ENCODE measurements at regions not wholly inside any gene's neighbourhood (a gene's known extent, or its start where the extent isn't known, plus 50 kb on each side); places are given as distances from the start of the nearest gene placed in this dataset.
"Not testable (repeated sequence)": the region's sequence is repeated elsewhere in the genome, so short reads cannot be mapped to it uniquely, and the experiment has no call there.

DNA sequence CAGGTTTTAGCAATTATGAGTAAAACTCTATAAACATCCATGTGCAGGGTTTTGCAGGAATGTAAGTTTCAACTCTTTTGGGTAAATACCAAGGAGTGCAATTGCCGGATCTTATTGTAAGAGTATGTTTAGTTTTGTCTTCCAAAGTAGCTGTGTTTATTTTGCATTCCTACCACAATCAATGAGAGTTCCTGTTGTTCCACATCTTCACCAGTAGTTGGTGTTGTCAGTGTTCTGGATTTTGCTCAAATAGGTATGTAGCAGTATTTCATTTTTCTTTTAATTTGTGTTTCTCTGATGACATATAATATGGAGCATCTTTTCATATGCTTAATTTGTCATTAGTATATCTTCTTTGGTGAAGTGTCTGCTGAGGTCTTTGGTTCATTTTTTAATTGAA, 185.1 kb upstream of the GALNT15 start:
- no peak for DNase-seq (ENCODE audit: low read depth)

GRCh38 chr3:15993660-15994059, 180.8 kb upstream of the GALNT15 start:
- not testable (repeated sequence) for DNase-seq (ENCODE audit: low read depth)

GRCh38 chr3:15996496-15996895, 178.0 kb upstream of the GALNT15 start:
- not testable (repeated sequence) for DNase-seq (ENCODE audit: low read depth)

DNA sequence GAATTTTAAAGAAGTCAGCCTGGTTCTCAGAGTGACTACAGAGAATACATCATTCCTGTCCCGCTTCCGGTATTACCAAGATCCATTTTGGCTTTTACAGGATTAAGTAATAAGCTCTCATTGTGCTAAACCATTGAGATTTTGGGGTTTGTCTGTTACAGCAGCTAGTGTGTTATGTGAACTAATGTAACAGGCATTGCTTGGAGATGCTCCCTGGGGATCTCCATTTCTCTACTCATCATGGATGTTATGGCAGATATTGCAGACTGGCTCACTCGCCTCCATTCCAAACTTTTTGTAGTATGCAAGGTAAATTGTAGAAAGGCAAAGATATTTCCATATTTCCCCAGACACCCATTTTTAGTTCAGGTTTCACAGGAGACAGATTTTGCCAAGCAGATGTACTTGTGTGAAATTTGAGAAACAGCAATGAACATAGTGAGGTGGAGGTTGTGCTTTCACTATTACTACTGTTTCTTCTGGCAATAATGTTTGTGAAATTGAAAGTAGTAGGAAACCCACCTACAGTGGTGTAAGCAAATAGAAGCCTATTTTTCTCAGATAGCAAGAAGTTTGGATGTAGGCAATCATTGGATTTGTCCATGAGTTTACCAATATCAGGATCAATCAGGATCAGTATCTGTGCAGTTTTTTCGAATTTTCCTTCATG, 177.1 kb upstream of the GALNT15 start:
- DNase-seq (ENCODE audit: low read depth): peak; percentile 12

GRCh38 chr3:15998911-15999310, 175.6 kb upstream of the GALNT15 start:
- DNase-seq (ENCODE audit: low read depth): no peak

GRCh38 chr3:16004812-16005211, 169.7 kb upstream of the GALNT15 start:
- no peak for DNase-seq (ENCODE audit: low read depth)

GRCh38 chr3:16011376-16011775, 163.1 kb upstream of the GALNT15 start:
- no peak for DNase-seq (ENCODE audit: low read depth)

DNA sequence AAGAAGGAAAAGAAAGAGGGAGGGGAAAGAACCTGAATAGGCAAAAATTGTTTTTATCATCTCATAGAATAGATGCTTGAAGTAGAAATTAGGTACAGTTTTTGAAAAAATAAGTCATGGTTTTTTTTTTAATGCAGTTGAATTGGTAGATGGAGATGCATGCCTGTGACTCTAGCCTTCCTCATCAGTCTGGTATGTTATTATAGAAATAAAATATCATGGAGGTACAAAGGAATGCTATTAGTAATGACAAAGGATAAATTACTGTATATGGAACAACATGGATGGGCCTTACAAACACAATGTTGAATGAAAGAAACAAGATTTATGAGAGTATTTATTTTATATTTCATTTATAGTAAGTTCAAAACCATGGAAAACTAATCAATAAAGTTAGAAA, 162.4 kb upstream of the GALNT15 start:
- DNase-seq (ENCODE audit: low read depth): peak; percentile 70

- DNase-seq (ENCODE audit: low read depth): peak; percentile 29
Observed at GRCh38 chr3:16013568-16013967, 160.9 kb upstream of the GALNT15 start.

GRCh38 chr3:16021801-16022200, 152.7 kb upstream of the GALNT15 start:
- DNase-seq (ENCODE audit: low read depth): not testable (repeated sequence)

DNA sequence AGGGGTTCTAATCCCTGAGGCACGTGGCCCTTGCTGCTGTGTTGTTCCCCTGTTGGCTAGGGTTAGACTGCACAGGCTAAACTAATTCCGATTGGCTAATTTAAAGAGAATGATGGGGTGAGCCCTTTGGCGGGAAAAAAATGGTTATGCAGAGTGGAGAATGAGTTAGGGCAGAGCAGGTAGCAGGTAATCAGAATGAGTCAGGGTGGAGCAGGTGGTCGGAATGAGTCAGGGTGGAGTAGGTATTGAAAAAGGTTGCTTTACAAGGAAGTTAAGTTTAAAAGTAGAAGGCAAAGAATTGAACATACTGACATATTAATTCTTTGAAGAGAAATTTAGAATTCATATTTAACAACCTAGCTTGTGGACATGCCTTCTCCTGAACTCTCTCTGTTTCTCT, 150.6 kb upstream of the GALNT15 start:
- DNase-seq (ENCODE audit: low read depth): not testable (repeated sequence)

- DNase-seq (ENCODE audit: low read depth): no peak
Observed at GRCh38 chr3:16024548-16024947, 149.9 kb upstream of the GALNT15 start.

- DNase-seq (ENCODE audit: low read depth): peak; percentile 76
Observed at GRCh38 chr3:16026753-16027152, 147.7 kb upstream of the GALNT15 start.

DNA sequence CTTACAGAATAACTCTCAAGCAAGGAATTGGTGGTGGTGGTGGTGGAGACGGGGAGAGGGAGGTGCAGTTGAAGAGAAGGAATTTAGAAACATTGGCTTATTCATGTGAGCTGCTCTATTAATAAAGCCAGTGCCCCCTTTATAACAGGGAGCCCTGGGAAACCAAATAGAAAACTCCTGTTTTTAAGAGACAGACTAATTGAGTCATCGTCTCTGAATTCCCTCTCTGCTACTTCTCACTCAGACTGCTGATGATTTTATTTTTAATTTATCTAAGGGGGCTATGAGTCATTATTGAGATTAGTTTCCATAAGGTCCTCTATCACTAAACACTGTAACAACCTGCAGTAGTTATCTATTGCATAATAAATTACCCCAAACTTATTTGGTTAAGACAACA, 145.9 kb upstream of the GALNT15 start:
- DNase-seq (ENCODE audit: low read depth): peak; percentile 42

DNA sequence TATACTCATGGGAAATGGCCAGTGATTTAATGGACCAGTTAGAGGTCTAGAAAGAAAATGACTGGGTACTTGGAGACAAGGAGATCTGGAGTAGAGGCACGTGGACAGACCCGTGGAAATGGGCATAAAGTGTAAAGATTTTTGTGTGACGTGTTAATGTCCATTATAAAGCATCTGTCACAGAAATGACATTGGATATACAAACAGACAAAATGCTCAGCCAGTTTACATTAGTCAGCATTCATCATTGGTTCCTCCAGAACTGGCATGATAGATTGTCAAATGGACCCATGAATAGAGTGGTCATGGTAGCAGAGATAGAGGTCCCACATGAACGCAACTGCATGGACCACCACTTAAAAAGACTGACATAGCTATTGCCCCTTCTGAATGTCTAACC, 144.1 kb upstream of the GALNT15 start:
- no peak for DNase-seq (ENCODE audit: low read depth)

- DNase-seq (ENCODE audit: low read depth): no peak
Observed at GRCh38 chr3:16031434-16031833, 143.0 kb upstream of the GALNT15 start.

- no peak for DNase-seq (ENCODE audit: low read depth)
Observed at GRCh38 chr3:16033889-16034687, 140.4 kb upstream of the GALNT15 start.

- DNase-seq (ENCODE audit: low read depth): no peak
Observed at GRCh38 chr3:16040991-16041390, 133.5 kb upstream of the GALNT15 start.

DNA sequence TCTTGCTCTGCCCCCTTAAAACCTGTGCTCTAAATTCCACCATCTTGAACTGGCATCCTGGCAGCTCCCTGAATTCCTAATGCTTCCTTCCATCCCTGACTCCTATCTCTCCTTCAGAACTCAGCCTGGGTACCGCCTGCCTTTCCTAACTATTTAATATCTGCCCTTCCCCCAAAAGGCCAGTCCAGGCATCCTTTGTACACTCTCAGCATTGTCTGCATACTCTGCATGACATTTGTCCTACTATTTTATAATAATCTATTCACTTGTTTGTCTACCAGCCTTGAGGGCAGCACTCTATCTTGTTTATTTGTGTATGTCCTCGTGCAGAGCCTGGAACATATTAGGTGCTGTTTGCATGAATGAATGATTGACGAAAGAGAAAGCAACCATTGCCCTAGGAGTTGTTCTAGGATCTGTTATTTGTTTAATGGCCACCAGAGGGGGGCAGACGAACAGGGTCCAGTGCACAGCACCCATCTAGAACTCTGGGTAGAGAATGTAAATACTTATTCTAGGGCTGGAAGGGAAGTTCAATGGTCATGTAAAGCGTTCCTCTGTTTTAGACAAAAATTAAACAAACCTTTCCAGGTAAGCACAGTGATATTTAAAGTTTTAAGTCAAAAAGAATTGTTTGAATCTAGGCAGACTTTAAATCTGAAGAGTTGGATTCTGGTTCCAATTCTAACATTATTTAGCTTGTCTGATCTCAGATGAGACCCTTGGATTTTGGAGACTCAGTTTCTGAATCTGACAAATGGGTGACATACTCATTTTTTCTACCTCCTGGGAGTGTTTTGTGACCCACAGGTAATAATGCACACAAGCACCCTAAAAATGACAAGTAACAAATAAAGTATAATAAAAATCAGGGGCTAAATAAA, 125.8 kb upstream of the GALNT15 start:
- DNase-seq (ENCODE audit: low read depth): peak; percentile 74

GRCh38 chr3:16050641-16051467, 123.6 kb upstream of the GALNT15 start:
- no peak for DNase-seq (ENCODE audit: low read depth)

DNA sequence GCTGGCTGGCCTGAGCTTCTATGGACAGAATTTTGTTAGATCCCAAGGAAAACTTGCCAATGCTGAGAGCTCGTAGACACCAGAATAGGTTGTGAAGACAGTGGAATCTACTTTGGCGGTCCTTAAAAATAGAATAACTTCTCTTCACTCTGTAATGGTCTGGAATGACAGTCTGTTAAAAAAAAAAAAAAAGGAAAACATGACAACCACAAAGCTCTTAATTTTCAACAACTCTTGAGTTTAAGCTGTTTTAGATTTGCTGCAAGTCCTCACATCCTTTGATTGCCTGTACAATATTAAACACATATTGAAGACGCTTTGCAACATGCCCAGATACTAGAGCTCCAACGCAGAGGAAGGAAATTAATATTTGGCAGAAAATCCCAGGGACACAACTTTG, 122.8 kb upstream of the GALNT15 start:
- DNase-seq (ENCODE audit: low read depth): no peak

Data from LHCN-M2 (cell line).